ENCODE measurements at regions not wholly inside any gene's neighbourhood (a gene's known extent, or its start where the extent isn't known, plus 50 kb on each side); places are given as distances from the start of the nearest gene placed in this dataset.
"Not testable (repeated sequence)": the region's sequence is repeated elsewhere in the genome, so short reads cannot be mapped to it uniquely, and the experiment has no call there.

GRCh38 chr1:120357046-120357445 is 57.8 kb upstream of the NBPF8 start:
- not testable (repeated sequence) for H3K27ac ChIP-seq (ENCODE audit: low read depth in 1 of 3, low read length in 2 of 3); H3K36me3 ChIP-seq (ENCODE audit: control insufficient read depth in 3 of 3, insufficient read depth in 2 of 3, low read depth in 1 of 3, low read length in 3 of 3); H3K9me3 ChIP-seq (ENCODE audit: control insufficient read depth in 2 of 2, insufficient read depth in 1 of 2, low read depth in 1 of 2, low read length in 1 of 2); H3K4me3 ChIP-seq (ENCODE audit: low read depth in 1 of 3, low read length in 3 of 3); H3K4me1 ChIP-seq (ENCODE audit: control insufficient read depth in 3 of 3, insufficient read depth in 2 of 3, low read depth in 1 of 3, low read length in 2 of 3); H3K27me3 ChIP-seq (ENCODE audit: control insufficient read depth in 3 of 3, insufficient read depth in 3 of 3, low read length in 3 of 3); FAIRE-seq
- WGBS, 3 donors = 50 to 71% (median 62%) methylated on average over 3 of the region's 4 CpGs
- peak in 1 of 2 donors; percentile 30 for DNase-seq

GRCh38 chr1:120356170-120356569 is 58.7 kb upstream of the NBPF8 start:
- WGBS, 3 donors = 37 to 47% (median 39%) methylated on average over 4 to 5 of the region's 8 CpGs
- H3K36me3 ChIP-seq (ENCODE audit: control insufficient read depth in 3 of 3, insufficient read depth in 2 of 3, low read depth in 1 of 3, low read length in 3 of 3); H3K4me1 ChIP-seq (ENCODE audit: control insufficient read depth in 3 of 3, insufficient read depth in 2 of 3, low read depth in 1 of 3, low read length in 2 of 3); H3K27me3 ChIP-seq (ENCODE audit: control insufficient read depth in 3 of 3, insufficient read depth in 3 of 3, low read length in 3 of 3); H3K27ac ChIP-seq (ENCODE audit: low read depth in 1 of 3, low read length in 2 of 3); FAIRE-seq; H3K4me3 ChIP-seq (ENCODE audit: low read depth in 1 of 3, low read length in 3 of 3); H3K9me3 ChIP-seq (ENCODE audit: control insufficient read depth in 2 of 2, insufficient read depth in 1 of 2, low read depth in 1 of 2, low read length in 1 of 2): not testable (repeated sequence)
- peak in 1 of 2 donors; percentile 2 for DNase-seq

- not testable (repeated sequence) for H3K36me3 ChIP-seq (ENCODE audit: control insufficient read depth in 3 of 3, insufficient read depth in 2 of 3, low read depth in 1 of 3, low read length in 3 of 3); H3K4me1 ChIP-seq (ENCODE audit: control insufficient read depth in 3 of 3, insufficient read depth in 2 of 3, low read depth in 1 of 3, low read length in 2 of 3); H3K9me3 ChIP-seq (ENCODE audit: control insufficient read depth in 2 of 2, insufficient read depth in 1 of 2, low read depth in 1 of 2, low read length in 1 of 2); H3K4me3 ChIP-seq (ENCODE audit: low read depth in 1 of 3, low read length in 3 of 3); H3K27me3 ChIP-seq (ENCODE audit: control insufficient read depth in 3 of 3, insufficient read depth in 3 of 3, low read length in 3 of 3); FAIRE-seq
- peak overlapping the region in 1 of 3 donors; percentile 67 for H3K27ac ChIP-seq (ENCODE audit: low read depth in 1 of 3, low read length in 2 of 3)
- peak; percentile 5 to 44 for DNase-seq
- 22 to 29% (median 23%) methylated on average over 10 to 20 of the region's 30 CpGs for WGBS, 3 donors
Measured at GRCh38 chr1:120354618-120355184, 60.1 kb upstream of the NBPF8 start.

GRCh38 chr1:120342231-120343073 is 72.4 kb upstream of the NBPF8 start:
- not testable (repeated sequence) for H3K4me1 ChIP-seq (ENCODE audit: control insufficient read depth in 3 of 3, insufficient read depth in 2 of 3, low read depth in 1 of 3, low read length in 2 of 3); FAIRE-seq; H3K36me3 ChIP-seq (ENCODE audit: control insufficient read depth in 3 of 3, insufficient read depth in 2 of 3, low read depth in 1 of 3, low read length in 3 of 3); H3K9me3 ChIP-seq (ENCODE audit: control insufficient read depth in 2 of 2, insufficient read depth in 1 of 2, low read depth in 1 of 2, low read length in 1 of 2); H3K27me3 ChIP-seq (ENCODE audit: control insufficient read depth in 3 of 3, insufficient read depth in 3 of 3, low read length in 3 of 3)
- DNase-seq = peak in 1 of 2 donors; percentile 38
- peak overlapping the region in 2 of 3 donors; percentile 49 to 61 for H3K27ac ChIP-seq (ENCODE audit: low read depth in 1 of 3, low read length in 2 of 3)
- WGBS, 3 donors = 2 to 4% (median 2%) methylated on average over 14 to 25 of the region's 44 CpGs
- peak overlapping the region in 1 of 3 donors; percentile 24 for H3K4me3 ChIP-seq (ENCODE audit: low read depth in 1 of 3, low read length in 3 of 3)

GRCh38 chr1:120341756-120342155 is 73.1 kb upstream of the NBPF8 start:
- Histone ChIP-seq H3K4me3 (ENCODE audit: low read depth in 1 of 3, low read length in 3 of 3) (peak overlapping the region in 1 of 3 donors; percentile 57), H3K27ac (ENCODE audit: low read depth in 1 of 3, low read length in 2 of 3) (peak overlapping the region in 2 of 3 donors; percentile 61 to 85)
- H3K27me3 ChIP-seq (ENCODE audit: control insufficient read depth in 3 of 3, insufficient read depth in 3 of 3, low read length in 3 of 3); H3K9me3 ChIP-seq (ENCODE audit: control insufficient read depth in 2 of 2, insufficient read depth in 1 of 2, low read depth in 1 of 2, low read length in 1 of 2); H3K36me3 ChIP-seq (ENCODE audit: control insufficient read depth in 3 of 3, insufficient read depth in 2 of 3, low read depth in 1 of 3, low read length in 3 of 3); FAIRE-seq; H3K4me1 ChIP-seq (ENCODE audit: control insufficient read depth in 3 of 3, insufficient read depth in 2 of 3, low read depth in 1 of 3, low read length in 2 of 3): not testable (repeated sequence)
- 0% methylated on average over 3 to 13 of the region's 24 CpGs for WGBS, 3 donors
- peak; percentile 5 to 46 for DNase-seq

- not testable (repeated sequence) for H3K9me3 ChIP-seq (ENCODE audit: control insufficient read depth in 2 of 2, insufficient read depth in 1 of 2, low read depth in 1 of 2, low read length in 1 of 2); H3K27me3 ChIP-seq (ENCODE audit: control insufficient read depth in 3 of 3, insufficient read depth in 3 of 3, low read length in 3 of 3); DNase-seq; H3K4me1 ChIP-seq (ENCODE audit: control insufficient read depth in 3 of 3, insufficient read depth in 2 of 3, low read depth in 1 of 3, low read length in 2 of 3); H3K36me3 ChIP-seq (ENCODE audit: control insufficient read depth in 3 of 3, insufficient read depth in 2 of 3, low read depth in 1 of 3, low read length in 3 of 3); FAIRE-seq
- WGBS, 3 donors = 0 to 1% (median 0%) methylated on average over 11 to 39 of the region's 78 CpGs
- Histone ChIP-seq H3K4me3 (ENCODE audit: low read depth in 1 of 3, low read length in 3 of 3) (peak overlapping the region in 1 of 3 donors; percentile 57), H3K27ac (ENCODE audit: low read depth in 1 of 3, low read length in 2 of 3) (peak overlapping the region in 2 of 3 donors; percentile 61 to 85)
Measured at GRCh38 chr1:120340838-120341751, 73.7 kb upstream of the NBPF8 start.

GRCh38 chr1:120315738-120316137 is 99.1 kb upstream of the NBPF8 start:
- WGBS, 3 donors = no CpG with 5 or more reads among the region's 2 CpGs
- not testable (repeated sequence) for FAIRE-seq; H3K4me1 ChIP-seq (ENCODE audit: control insufficient read depth in 3 of 3, insufficient read depth in 2 of 3, low read depth in 1 of 3, low read length in 2 of 3); H3K36me3 ChIP-seq (ENCODE audit: control insufficient read depth in 3 of 3, insufficient read depth in 2 of 3, low read depth in 1 of 3, low read length in 3 of 3); H3K4me3 ChIP-seq (ENCODE audit: low read depth in 1 of 3, low read length in 3 of 3); H3K9me3 ChIP-seq (ENCODE audit: control insufficient read depth in 2 of 2, insufficient read depth in 1 of 2, low read depth in 1 of 2, low read length in 1 of 2); DNase-seq; H3K27me3 ChIP-seq (ENCODE audit: control insufficient read depth in 3 of 3, insufficient read depth in 3 of 3, low read length in 3 of 3); H3K27ac ChIP-seq (ENCODE audit: low read depth in 1 of 3, low read length in 2 of 3)

GRCh38 chr1:120311930-120312329 is 102.9 kb upstream of the NBPF8 start:
- not testable (repeated sequence) for H3K4me3 ChIP-seq (ENCODE audit: low read depth in 1 of 3, low read length in 3 of 3); H3K36me3 ChIP-seq (ENCODE audit: control insufficient read depth in 3 of 3, insufficient read depth in 2 of 3, low read depth in 1 of 3, low read length in 3 of 3); H3K4me1 ChIP-seq (ENCODE audit: control insufficient read depth in 3 of 3, insufficient read depth in 2 of 3, low read depth in 1 of 3, low read length in 2 of 3); H3K27ac ChIP-seq (ENCODE audit: low read depth in 1 of 3, low read length in 2 of 3); H3K9me3 ChIP-seq (ENCODE audit: control insufficient read depth in 2 of 2, insufficient read depth in 1 of 2, low read depth in 1 of 2, low read length in 1 of 2); FAIRE-seq; DNase-seq; H3K27me3 ChIP-seq (ENCODE audit: control insufficient read depth in 3 of 3, insufficient read depth in 3 of 3, low read length in 3 of 3)
- no CpG with 5 or more reads among the region's 2 CpGs for WGBS, 3 donors
